ENCODE measurements at regions not wholly inside any gene's neighbourhood (a gene's known extent, or its start where the extent isn't known, plus 50 kb on each side); places are given as distances from the start of the nearest gene placed in this dataset.
A peak's percentile ranks its signal among the peaks of the same experiment; 100 is the strongest.

DNA sequence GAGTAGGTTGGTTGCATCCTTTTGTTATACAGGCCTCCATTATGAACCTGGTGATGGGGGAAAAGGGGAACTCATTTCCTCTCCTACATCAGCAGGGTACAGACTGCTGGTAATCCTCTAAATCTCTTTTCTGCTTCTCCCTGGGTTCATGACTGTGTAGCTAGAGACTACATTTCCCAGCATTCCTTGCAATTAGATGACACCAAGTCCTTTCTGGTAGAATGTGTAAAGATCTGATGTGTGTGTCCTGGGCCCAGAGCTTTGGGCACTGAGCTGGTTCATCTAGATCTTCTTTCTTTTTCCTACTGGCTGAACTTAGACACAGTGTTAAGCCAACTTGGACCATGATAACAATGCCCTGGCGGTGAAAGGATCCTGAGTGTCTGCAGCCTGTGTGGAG lies 104.7 kb upstream of the IFNGR1 start:
- no peaks in the 10 kb centered on the region for H3K79me1 ChIP-seq (ENCODE audit: low read depth, low read length)
- no peak overlapping the region for H3K18ac ChIP-seq (ENCODE audit: extremely low read depth, low read length)
- H2BK15ac ChIP-seq (ENCODE audit: low read length): no peak overlapping the region
- no peak overlapping the region for H3K23ac ChIP-seq (ENCODE audit: insufficient read length)
- no peak overlapping the region for H2BK12ac ChIP-seq (ENCODE audit: low read depth, low read length)
- no peak overlapping the region for H3K4me3 ChIP-seq (ENCODE audit: extremely low read depth in 1 of 4, insufficient read depth in 2 of 4, low read depth in 3 of 4, low read length in 4 of 4)
- TF ChIP-seq BRCA1 (IDR thresholded peaks at IDR 0.05; ENCODE audit: low read depth, low read length) (no peak), SP4 (IDR thresholded peaks at IDR 0.05; ENCODE audit: low read length) (no peak), RXRA (IDR thresholded peaks at IDR 0.05; ENCODE audit: insufficient read depth, low read depth, low read length) (no peak), SRF (IDR thresholded peaks at IDR 0.05; ENCODE audit: low read depth, low read length) (no peak), JUND (IDR thresholded peaks at IDR 0.05; ENCODE audit: low read length) (no peak), RAD21 (IDR thresholded peaks at IDR 0.05 in 1 of 2, conservative IDR thresholded peaks at IDR 0.05 in 1 of 2; ENCODE audit: low read depth in 2 of 2, low read length in 2 of 2) (no peak), YY1 (IDR thresholded peaks at IDR 0.05; ENCODE audit: low read depth, low read length) (no peak), CREB1 (IDR thresholded peaks at IDR 0.05) (peak; percentile 61; the same call in 1 of the 2 replicates), RNF2 (IDR thresholded peaks at IDR 0.05; ENCODE audit: borderline replicate concordance, low read depth, low read length, missing control alignments, poor library complexity, severe bottlenecking) (no peak), NRF1 (IDR thresholded peaks at IDR 0.05; ENCODE audit: low read depth, low read length) (no peak), SIN3A (conservative IDR thresholded peaks at IDR 0.05 in 1 of 2, IDR thresholded peaks at IDR 0.05 in 1 of 2; ENCODE audit: low read depth in 1 of 2, low read length in 2 of 2) (no peak), POU5F1 (IDR thresholded peaks at IDR 0.05; ENCODE audit: low read depth, low read length) (no peak), SIX5 (IDR thresholded peaks at IDR 0.05; ENCODE audit: low read depth, low read length) (peak; percentile 70)
- TF ChIP-seq, protein P1, sequence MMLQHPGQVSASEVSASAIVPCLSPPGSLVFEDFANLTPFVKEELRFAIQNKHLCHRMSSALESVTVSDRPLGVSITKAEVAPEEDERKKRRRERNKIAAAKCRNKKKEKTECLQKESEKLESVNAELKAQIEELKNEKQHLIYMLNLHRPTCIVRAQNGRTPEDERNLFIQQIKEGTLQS (IDR thresholded peaks at IDR 0.05; ENCODE audit: insufficient read depth, low read depth, low read length): no peak
- no peak overlapping the region for H3K4ac ChIP-seq (replicated peaks; ENCODE audit: insufficient read length, low read depth, low read length)
- H4K91ac ChIP-seq (replicated peaks; ENCODE audit: insufficient read length, low read length): no peak overlapping the region
- peak overlapping the region; percentile 100 for H2AFZ ChIP-seq (ENCODE audit: low read length)
- H3K9ac ChIP-seq (replicated peaks in 1 of 4; ENCODE audit: extremely low read depth in 1 of 4, low read depth in 3 of 4, low read length in 3 of 4): no peak overlapping the region
- DNase-seq (ENCODE audit: low read depth in 1 of 2, low spot score in 2 of 2): no peak
- no peak overlapping the region for H4K8ac ChIP-seq (ENCODE audit: extremely low read depth, insufficient read depth, low read length)
- H3K9me3 ChIP-seq (ENCODE audit: insufficient read depth in 2 of 2, low read depth in 1 of 2, low read length in 1 of 2): no peaks in the 10 kb centered on the region
- H2BK5ac ChIP-seq (ENCODE audit: low read depth, low read length): no peak overlapping the region
- no peak overlapping the region for H2BK20ac ChIP-seq (ENCODE audit: low read length)
- 82% methylated on average over 1 of the region's 1 CpG; no CpG with 5 or more reads in 1 of the 2 experiments for WGBS, 2 experiments (ENCODE audit: extremely low coverage in 1 of 2, insufficient coverage in 1 of 2, insufficient read length in 1 of 2, insufficient replicate concordance in 2 of 2, low coverage in 1 of 2, low lambda C conversion rate in 2 of 2, missing lambda C conversion rate in 1 of 2)
- H4K5ac ChIP-seq (ENCODE audit: insufficient read length, low read depth, low read length): no peak overlapping the region
- FAIRE-seq: peak; percentile 82
- H3K56ac ChIP-seq (replicated peaks; ENCODE audit: insufficient read length, low read depth, low read length): no peak overlapping the region
- peaks cover 0 to 2% (median 0%) of the 10 kb centered on the region in 4 experiments; a peak in 1 of 7 replicates for H3K4me1 ChIP-seq (replicated peaks in 1 of 4; ENCODE audit: control insufficient read depth in 3 of 4, insufficient read depth in 4 of 4, low read length in 3 of 4)
- ChIA-PET CTCF (ENCODE audit: partially characterized antibody) (interaction anchor here (1.0 to 2.5 kb wide), 2 partner anchors 10 to 16 kb away, joined by 3 to 18 read pairs; no protein-coding TSS in a partner anchor), POLR2A (ENCODE audit: partially characterized antibody) (no interaction called here)
- H3K23me2 ChIP-seq (ENCODE audit: low read depth, low read length): no peaks in the 10 kb centered on the region
- H4K20me1 ChIP-seq (replicated peaks in 1 of 2; ENCODE audit: control insufficient read depth in 1 of 2, insufficient read depth in 2 of 2, low read length in 2 of 2): no peaks in the 10 kb centered on the region
- H3K27ac ChIP-seq (ENCODE audit: low read depth, low read length): no peak overlapping the region
- H3K27me3 ChIP-seq (replicated peaks in 1 of 4; ENCODE audit: control insufficient read depth in 3 of 4, extremely low read depth in 1 of 4, insufficient read depth in 3 of 4, low read length in 3 of 4): no peaks in the 10 kb centered on the region
- H3K79me2 ChIP-seq (ENCODE audit: control insufficient read depth in 1 of 2, insufficient read depth in 2 of 2, low read length in 2 of 2): no peaks in the 10 kb centered on the region
- H2AK5ac ChIP-seq (ENCODE audit: low read depth, low read length): no peak overlapping the region
- H2BK120ac ChIP-seq (replicated peaks; ENCODE audit: low read depth, low read length): no peak overlapping the region
- no peak overlapping the region for H3K14ac ChIP-seq (ENCODE audit: insufficient read length)
- H3K4me2 ChIP-seq (ENCODE audit: insufficient read depth in 1 of 2, low read depth in 2 of 2, low read length in 2 of 2): no peak overlapping the region
- H3K36me3 ChIP-seq (ENCODE audit: control insufficient read depth in 2 of 4, insufficient read depth in 4 of 4, low read length in 3 of 4): no peaks in the 10 kb centered on the region

All from H1 (cell line).